ENCODE measurements at regions not wholly inside any gene's neighbourhood (a gene's known extent, or its start where the extent isn't known, plus 50 kb on each side); places are given as distances from the start of the nearest gene placed in this dataset.

- in situ Hi-C loops (cut with HindIII; ENCODE audit: low sequenced_read_pairs): no loop called here
- DNase-seq (ENCODE audit: low read depth): no peak
- no peak for TF ChIP-seq CTCF (IDR thresholded peaks at IDR 0.05; ENCODE audit: low read depth, low read length, missing control alignments)
These were observed 315.3 kb downstream of the OTUD1 start for GRCh38 chr10:23754179-23754578.

GRCh38 chr10:23754941-23755340, 316.1 kb downstream of the OTUD1 start:
- DNase-seq (ENCODE audit: low read depth): no peak
- TF ChIP-seq CTCF (IDR thresholded peaks at IDR 0.05; ENCODE audit: low read depth, low read length, missing control alignments): no peak
- in situ Hi-C loops (cut with HindIII; ENCODE audit: low sequenced_read_pairs): no loop called here

More at GRCh38 chr10:23754179-23754578, 315.3 kb downstream of the OTUD1 start:
- H3K4me3 ChIP-seq (ENCODE audit: low read depth, low read length): no peak overlapping the region

GRCh38 chr10:23755556-23755955, 316.7 kb downstream of the OTUD1 start:
- TF ChIP-seq CTCF (IDR thresholded peaks at IDR 0.05; ENCODE audit: low read depth, low read length, missing control alignments): no peak
- in situ Hi-C loops (cut with HindIII; ENCODE audit: low sequenced_read_pairs): no loop called here
- H3K4me3 ChIP-seq (ENCODE audit: low read depth, low read length): no peak overlapping the region
- DNase-seq (ENCODE audit: low read depth): no peak

More at GRCh38 chr10:23754941-23755340, 316.1 kb downstream of the OTUD1 start:
- no peak overlapping the region for H3K4me3 ChIP-seq (ENCODE audit: low read depth, low read length)

GRCh38 chr10:23768281-23768680, 329.4 kb downstream of the OTUD1 start:
- no peak overlapping the region for H3K4me3 ChIP-seq (ENCODE audit: low read depth, low read length)
- no peak for TF ChIP-seq CTCF (IDR thresholded peaks at IDR 0.05; ENCODE audit: low read depth, low read length, missing control alignments)
- no peak for DNase-seq (ENCODE audit: low read depth)
- in situ Hi-C loops (cut with HindIII; ENCODE audit: low sequenced_read_pairs): no loop called here

GRCh38 chr10:23777153-23777552, 338.3 kb downstream of the OTUD1 start:
- no peak for DNase-seq (ENCODE audit: low read depth)
- H3K4me3 ChIP-seq (ENCODE audit: low read depth, low read length): no peak overlapping the region
- TF ChIP-seq CTCF (IDR thresholded peaks at IDR 0.05; ENCODE audit: low read depth, low read length, missing control alignments): no peak
- in situ Hi-C loops (cut with HindIII; ENCODE audit: low sequenced_read_pairs): no loop called here

GRCh38 chr10:23779301-23779700, 340.4 kb downstream of the OTUD1 start:
- in situ Hi-C loops (cut with HindIII; ENCODE audit: low sequenced_read_pairs): no loop called here
- H3K4me3 ChIP-seq (ENCODE audit: low read depth, low read length): no peak overlapping the region
- TF ChIP-seq CTCF (IDR thresholded peaks at IDR 0.05; ENCODE audit: low read depth, low read length, missing control alignments): no peak
- no peak for DNase-seq (ENCODE audit: low read depth)

GRCh38 chr10:23780331-23780730, 341.5 kb downstream of the OTUD1 start:
- TF ChIP-seq CTCF (IDR thresholded peaks at IDR 0.05; ENCODE audit: low read depth, low read length, missing control alignments): no peak
- in situ Hi-C loops (cut with HindIII; ENCODE audit: low sequenced_read_pairs): no loop called here
- no peak overlapping the region for H3K4me3 ChIP-seq (ENCODE audit: low read depth, low read length)
- DNase-seq (ENCODE audit: low read depth): no peak
